ENCODE measurements at regions not wholly inside any gene's neighbourhood (a gene's known extent, or its start where the extent isn't known, plus 50 kb on each side); places are given as distances from the start of the nearest gene placed in this dataset.

- H3K27me3 ChIP-seq, result no peaks in the 10 kb centered on the region
- intact Hi-C loops (cut with DNase I), result no loop called here
- no peak for TF ChIP-seq CTCF (IDR thresholded peaks at IDR 0.05)
- no peak overlapping the region for H3K4me3 ChIP-seq
- no peak overlapping the region for H3K27ac ChIP-seq
- H3K4me1 ChIP-seq, result no peaks in the 10 kb centered on the region
- no peak for DNase-seq (ENCODE audit: low spot score in 2 of 2)
- no peaks in the 10 kb centered on the region for H3K9me3 ChIP-seq
- no peaks in the 10 kb centered on the region for H3K36me3 ChIP-seq
These were observed 329.8 kb upstream of the EPHA7 start for GRCh38 chr6:93749191-93749590.

- Histone ChIP-seq H3K27ac (no peak overlapping the region), H3K27me3 (no peaks in the 10 kb centered on the region), H3K9me3 (no peaks in the 10 kb centered on the region), H3K4me3 (no peak overlapping the region), H3K36me3 (no peaks in the 10 kb centered on the region), H3K4me1 (no peaks in the 10 kb centered on the region)
- DNase-seq (ENCODE audit: low spot score in 2 of 2), result no peak
- intact Hi-C loops (cut with DNase I), result no loop called here
- TF ChIP-seq CTCF (IDR thresholded peaks at IDR 0.05), result no peak
These were observed 327.5 kb upstream of the EPHA7 start for GRCh38 chr6:93746892-93747291.

GRCh38 chr6:93745306-93745705 lies 325.9 kb upstream of the EPHA7 start:
- H3K4me3 ChIP-seq, result no peak overlapping the region
- no peak for DNase-seq (ENCODE audit: low spot score in 2 of 2)

GRCh38 chr6:93735099-93735498 lies 315.7 kb upstream of the EPHA7 start:
- H3K36me3 ChIP-seq, result no peaks in the 10 kb centered on the region
- DNase-seq (ENCODE audit: low spot score in 2 of 2), result no peak
- no peaks in the 10 kb centered on the region for H3K9me3 ChIP-seq
- no peak for TF ChIP-seq CTCF (IDR thresholded peaks at IDR 0.05)
- H3K4me3 ChIP-seq, result no peak overlapping the region
- intact Hi-C loops (cut with DNase I), result no loop called here
- no peaks in the 10 kb centered on the region for H3K27me3 ChIP-seq
- no peaks in the 10 kb centered on the region for H3K4me1 ChIP-seq
- no peak overlapping the region for H3K27ac ChIP-seq

More at GRCh38 chr6:93745306-93745705, 325.9 kb upstream of the EPHA7 start:
- no peaks in the 10 kb centered on the region for H3K4me1 ChIP-seq
- intact Hi-C loops (cut with DNase I), result no loop called here
- H3K36me3 ChIP-seq, result no peaks in the 10 kb centered on the region
- no peak for TF ChIP-seq CTCF (IDR thresholded peaks at IDR 0.05)
- no peaks in the 10 kb centered on the region for H3K9me3 ChIP-seq
- no peaks in the 10 kb centered on the region for H3K27me3 ChIP-seq
- no peak overlapping the region for H3K27ac ChIP-seq

- no peak overlapping the region for H3K4me3 ChIP-seq
- no peak for TF ChIP-seq CTCF (IDR thresholded peaks at IDR 0.05)
- H3K27me3 ChIP-seq, result no peaks in the 10 kb centered on the region
- H3K9me3 ChIP-seq, result no peaks in the 10 kb centered on the region
- intact Hi-C loops (cut with DNase I), result no loop called here
- no peaks in the 10 kb centered on the region for H3K36me3 ChIP-seq
- no peaks in the 10 kb centered on the region for H3K4me1 ChIP-seq
- no peak for DNase-seq (ENCODE audit: low spot score in 2 of 2)
- H3K27ac ChIP-seq, result no peak overlapping the region
These were observed 311.9 kb upstream of the EPHA7 start for GRCh38 chr6:93731306-93731705.

GRCh38 chr6:93728150-93728549 lies 308.8 kb upstream of the EPHA7 start:
- Histone ChIP-seq H3K4me1 (no peaks in the 10 kb centered on the region), H3K4me3 (no peak overlapping the region), H3K27me3 (no peaks in the 10 kb centered on the region), H3K36me3 (no peaks in the 10 kb centered on the region), H3K9me3 (no peaks in the 10 kb centered on the region), H3K27ac (no peak overlapping the region)
- DNase-seq (ENCODE audit: low spot score in 2 of 2), result no peak
- intact Hi-C loops (cut with DNase I), result no loop called here
- TF ChIP-seq CTCF (IDR thresholded peaks at IDR 0.05), result no peak

Data from ascending aorta (tissue), 2 donors.